Neural crest cell (in vitro differentiated cells): ENCODE measurements at regions not wholly inside any gene's neighbourhood (a gene's known extent, or its start where the extent isn't known, plus 50 kb on each side); places are given as distances from the start of the nearest gene placed in this dataset.

Source experiments
- DNase-seq: peaks from one replicate; pipeline ENCODE4 v3.0.0; 2021; ENCODE audit warnings: low read depth, mixed read lengths, low spot score
- H3K27ac Mint-ChIP-seq: one replicate; pipeline ENCODE4 v1.8.0; 2021; ENCODE audit warnings: mild to moderate bottlenecking, mixed read lengths; ENCODE audit not compliant: unreplicated experiment
- H3K27me3 Mint-ChIP-seq: 2 replicates; pipeline ENCODE4 v1.8.0; 2021; ENCODE audit warnings: low read depth, mild to moderate bottlenecking, mixed read lengths
- H3K36me3 Mint-ChIP-seq: 2 replicates; pipeline ENCODE4 v1.8.0; 2021; ENCODE audit warnings: low read depth, mild to moderate bottlenecking, mixed read lengths
- H3K4me1 Mint-ChIP-seq: 2 replicates; pipeline ENCODE4 v1.8.0; 2021; ENCODE audit warnings: mixed read lengths
- H3K4me3 Mint-ChIP-seq: one replicate; pipeline ENCODE4 v1.8.0; 2021; ENCODE audit warnings: mild to moderate bottlenecking, mixed read lengths
- H3K9me3 Mint-ChIP-seq: 2 replicates; pipeline ENCODE4 v1.8.0; 2021; ENCODE audit warnings: mixed read lengths
- TF ChIP-seq, protein P1 (sequence below): fragments of 200-600 bp; sonication (generic); conservative IDR thresholded peaks from 2 replicates; pipeline ENCODE4 v1.5.0; 2021; ENCODE audit warnings: antibody characterized with exemption, mild to moderate bottlenecking

GRCh38 chr6:145267076-145267867 is 468.0 kb downstream of the EPM2A start:
- DNase-seq: no peak
- H3K4me1 Mint-ChIP-seq: peaks cover 11% of the 10 kb centered on the region
- TF ChIP-seq, protein P1, sequence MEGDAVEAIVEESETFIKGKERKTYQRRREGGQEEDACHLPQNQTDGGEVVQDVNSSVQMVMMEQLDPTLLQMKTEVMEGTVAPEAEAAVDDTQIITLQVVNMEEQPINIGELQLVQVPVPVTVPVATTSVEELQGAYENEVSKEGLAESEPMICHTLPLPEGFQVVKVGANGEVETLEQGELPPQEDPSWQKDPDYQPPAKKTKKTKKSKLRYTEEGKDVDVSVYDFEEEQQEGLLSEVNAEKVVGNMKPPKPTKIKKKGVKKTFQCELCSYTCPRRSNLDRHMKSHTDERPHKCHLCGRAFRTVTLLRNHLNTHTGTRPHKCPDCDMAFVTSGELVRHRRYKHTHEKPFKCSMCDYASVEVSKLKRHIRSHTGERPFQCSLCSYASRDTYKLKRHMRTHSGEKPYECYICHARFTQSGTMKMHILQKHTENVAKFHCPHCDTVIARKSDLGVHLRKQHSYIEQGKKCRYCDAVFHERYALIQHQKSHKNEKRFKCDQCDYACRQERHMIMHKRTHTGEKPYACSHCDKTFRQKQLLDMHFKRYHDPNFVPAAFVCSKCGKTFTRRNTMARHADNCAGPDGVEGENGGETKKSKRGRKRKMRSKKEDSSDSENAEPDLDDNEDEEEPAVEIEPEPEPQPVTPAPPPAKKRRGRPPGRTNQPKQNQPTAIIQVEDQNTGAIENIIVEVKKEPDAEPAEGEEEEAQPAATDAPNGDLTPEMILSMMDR: no peak
- H3K36me3 Mint-ChIP-seq: no peaks in the 10 kb centered on the region
- no peaks in the 10 kb centered on the region for H3K27me3 Mint-ChIP-seq
- no peak overlapping the region for H3K27ac Mint-ChIP-seq
- H3K9me3 Mint-ChIP-seq: peaks cover 4% of the 10 kb centered on the region
- H3K4me3 Mint-ChIP-seq: no peak overlapping the region

- H3K36me3 Mint-ChIP-seq: no peaks in the 10 kb centered on the region
- no peak for DNase-seq
- no peak overlapping the region for H3K4me3 Mint-ChIP-seq
- H3K9me3 Mint-ChIP-seq: peaks cover 4% of the 10 kb centered on the region
- H3K4me1 Mint-ChIP-seq: peaks cover 4% of the 10 kb centered on the region
- TF ChIP-seq, protein P1: no peak
- no peaks in the 10 kb centered on the region for H3K27me3 Mint-ChIP-seq
- no peak overlapping the region for H3K27ac Mint-ChIP-seq
These were observed 464.9 kb downstream of the EPM2A start for GRCh38 chr6:145270464-145270863.

GRCh38 chr6:145271040-145271439 is 464.3 kb downstream of the EPM2A start:
- TF ChIP-seq, protein P1: no peak

GRCh38 chr6:145271577-145271976 is 463.7 kb downstream of the EPM2A start:
- H3K27ac Mint-ChIP-seq: no peak overlapping the region
- no peak for DNase-seq

More at GRCh38 chr6:145271040-145271439, 464.3 kb downstream of the EPM2A start:
- Mint-ChIP-seq H3K27me3 (no peaks in the 10 kb centered on the region), H3K4me1 (peaks cover 4% of the 10 kb centered on the region), H3K36me3 (no peaks in the 10 kb centered on the region), H3K4me3 (no peak overlapping the region), H3K9me3 (peaks cover 4% of the 10 kb centered on the region), H3K27ac (peak overlapping the region; percentile 3)
- DNase-seq: no peak

DNA sequence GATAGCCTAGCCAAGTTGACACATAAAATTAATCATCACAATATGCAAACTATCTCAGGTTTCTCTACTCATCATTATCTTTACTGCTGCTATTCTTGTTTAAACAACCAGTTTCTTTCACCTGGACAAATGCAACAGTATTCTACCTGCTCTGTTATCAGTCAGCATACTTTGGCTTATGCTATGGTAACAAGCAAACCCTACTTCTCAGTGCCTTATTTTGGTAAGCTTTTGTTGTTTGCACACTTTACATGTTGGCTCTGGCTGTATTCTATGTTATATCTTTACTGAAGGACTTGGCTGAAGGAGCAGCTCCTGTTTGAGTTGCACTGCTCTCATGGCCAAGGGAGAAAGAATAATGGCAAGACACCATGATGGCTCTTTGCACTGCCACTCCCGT is 463.1 kb downstream of the EPM2A start:
- no peaks in the 10 kb centered on the region for H3K27me3 Mint-ChIP-seq
- DNase-seq: no peak
- H3K27ac Mint-ChIP-seq: no peak overlapping the region
- H3K4me1 Mint-ChIP-seq: peaks cover 11% of the 10 kb centered on the region
- peaks cover 4% of the 10 kb centered on the region for H3K9me3 Mint-ChIP-seq
- TF ChIP-seq, protein P1: no peak
- no peaks in the 10 kb centered on the region for H3K36me3 Mint-ChIP-seq
- H3K4me3 Mint-ChIP-seq: no peak overlapping the region

More at GRCh38 chr6:145271577-145271976, 463.7 kb downstream of the EPM2A start:
- TF ChIP-seq, protein P1: no peak
- Mint-ChIP-seq H3K27me3 (no peaks in the 10 kb centered on the region), H3K4me3 (no peak overlapping the region), H3K36me3 (no peaks in the 10 kb centered on the region), H3K4me1 (peaks cover 7% of the 10 kb centered on the region), H3K9me3 (peaks cover 4% of the 10 kb centered on the region)
